AG04450 (cell line): ENCODE measurements at regions not wholly inside any gene's neighbourhood (a gene's known extent, or its start where the extent isn't known, plus 50 kb on each side); places are given as distances from the start of the nearest gene placed in this dataset.

ENCODE experiments used
- CTCF ChIA-PET: fragments of 300-600, 350-600 bp; formaldehyde crosslinking; extraction: SDS; loops from one replicate; lab custom pipeline; 2022; ENCODE audit warnings: antibody characterized with exemption, inconsistent platforms; lab: Charles Lee
- POLR2A ChIA-PET: fragments of 350-600 bp; formaldehyde crosslinking; extraction: SDS; loops from one replicate; lab custom pipeline; 2021; ENCODE audit warnings: antibody characterized with exemption, inconsistent platforms; lab: Yijun Ruan, JAX
- DNase-seq: peaks from one replicate; pipeline ENCODE4 v3.0.0-alpha.2; 2011; ENCODE audit warnings: low read depth, low spot score
- H3K27ac ChIP-seq: one replicate; pipeline ENCODE4 v1.5.1; 2012; ENCODE audit warnings: low read depth, low read length, control low read depth
- H3K27me3 ChIP-seq: one replicate; pipeline ENCODE4 v1.6.0; 2012; ENCODE audit warnings: low read length; ENCODE audit not compliant: control insufficient read depth, insufficient read depth
- H3K4me3 ChIP-seq: 2 replicates; pipeline ENCODE4 v1.5.1; 2011; ENCODE audit warnings: mild to moderate bottlenecking, low read depth, low read length, control low read depth
- H3K9me3 ChIP-seq: 2 replicates; pipeline ENCODE4 v1.5.1; 2012; ENCODE audit warnings: low read length; ENCODE audit not compliant: control insufficient read depth, insufficient read depth
- TF ChIP-seq, protein P1 (sequence below): IDR thresholded peaks from 2 replicates; pipeline ENCODE4 v1.5.1; 2011; ENCODE audit warnings: low read depth, low read length, control low read depth, inconsistent platforms

DNA sequence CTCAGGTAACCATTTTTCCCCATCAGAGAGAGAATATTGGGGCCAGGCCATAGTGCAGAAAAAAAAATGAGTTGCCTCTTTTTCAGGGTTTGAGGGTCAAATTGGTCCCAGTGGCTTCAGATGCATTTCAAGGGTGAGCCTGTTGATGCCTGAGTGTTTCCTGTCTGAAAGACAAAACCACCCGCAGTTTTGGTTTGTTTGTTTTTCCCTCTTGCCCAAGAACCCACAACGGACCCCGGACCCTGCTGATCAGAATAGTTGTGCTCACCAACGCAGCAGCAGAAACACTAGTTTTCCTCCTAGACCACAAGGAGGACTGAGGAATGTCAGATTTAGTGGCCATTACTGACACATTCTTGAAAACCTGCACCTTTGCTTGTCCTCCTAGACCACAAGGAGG is 1433.1 kb downstream of the PLA2G4A start:
- DNase-seq = no peak
- Histone ChIP-seq H3K9me3 (no peaks in the 10 kb centered on the region), H3K27ac (no peak overlapping the region), H3K27me3 (no peaks in the 10 kb centered on the region), H3K4me3 (no peak overlapping the region)
- POLR2A ChIA-PET = no interaction called here
- TF ChIP-seq, protein P1, sequence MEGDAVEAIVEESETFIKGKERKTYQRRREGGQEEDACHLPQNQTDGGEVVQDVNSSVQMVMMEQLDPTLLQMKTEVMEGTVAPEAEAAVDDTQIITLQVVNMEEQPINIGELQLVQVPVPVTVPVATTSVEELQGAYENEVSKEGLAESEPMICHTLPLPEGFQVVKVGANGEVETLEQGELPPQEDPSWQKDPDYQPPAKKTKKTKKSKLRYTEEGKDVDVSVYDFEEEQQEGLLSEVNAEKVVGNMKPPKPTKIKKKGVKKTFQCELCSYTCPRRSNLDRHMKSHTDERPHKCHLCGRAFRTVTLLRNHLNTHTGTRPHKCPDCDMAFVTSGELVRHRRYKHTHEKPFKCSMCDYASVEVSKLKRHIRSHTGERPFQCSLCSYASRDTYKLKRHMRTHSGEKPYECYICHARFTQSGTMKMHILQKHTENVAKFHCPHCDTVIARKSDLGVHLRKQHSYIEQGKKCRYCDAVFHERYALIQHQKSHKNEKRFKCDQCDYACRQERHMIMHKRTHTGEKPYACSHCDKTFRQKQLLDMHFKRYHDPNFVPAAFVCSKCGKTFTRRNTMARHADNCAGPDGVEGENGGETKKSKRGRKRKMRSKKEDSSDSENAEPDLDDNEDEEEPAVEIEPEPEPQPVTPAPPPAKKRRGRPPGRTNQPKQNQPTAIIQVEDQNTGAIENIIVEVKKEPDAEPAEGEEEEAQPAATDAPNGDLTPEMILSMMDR = no peak
- CTCF ChIA-PET = no interaction called here

DNA sequence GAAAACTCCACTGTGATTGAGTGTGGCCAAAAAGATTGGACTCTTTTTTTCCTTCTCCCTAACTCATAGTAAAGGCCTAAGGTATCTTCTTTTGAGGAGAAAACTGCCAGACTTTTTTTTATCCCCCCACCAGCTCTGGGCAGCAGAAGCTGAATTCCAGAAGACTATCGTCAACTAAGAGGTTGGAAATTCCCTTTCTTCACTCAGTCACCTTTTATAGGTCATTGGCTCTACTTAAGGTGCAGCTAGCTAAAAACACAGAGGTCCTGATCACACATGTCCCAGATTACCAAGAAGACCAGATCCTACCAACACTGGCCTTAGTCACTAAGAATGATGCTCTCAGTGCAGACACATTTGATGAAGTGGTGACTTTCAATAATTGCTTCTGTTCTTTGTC is 1441.2 kb downstream of the PLA2G4A start:
- H3K4me3 ChIP-seq = no peak overlapping the region
- ChIA-PET CTCF (no interaction called here), POLR2A (no interaction called here)
- DNase-seq = no peak
- no peaks in the 10 kb centered on the region for H3K27me3 ChIP-seq
- TF ChIP-seq, protein P1 = no peak
- no peaks in the 10 kb centered on the region for H3K9me3 ChIP-seq
- no peak overlapping the region for H3K27ac ChIP-seq

DNA sequence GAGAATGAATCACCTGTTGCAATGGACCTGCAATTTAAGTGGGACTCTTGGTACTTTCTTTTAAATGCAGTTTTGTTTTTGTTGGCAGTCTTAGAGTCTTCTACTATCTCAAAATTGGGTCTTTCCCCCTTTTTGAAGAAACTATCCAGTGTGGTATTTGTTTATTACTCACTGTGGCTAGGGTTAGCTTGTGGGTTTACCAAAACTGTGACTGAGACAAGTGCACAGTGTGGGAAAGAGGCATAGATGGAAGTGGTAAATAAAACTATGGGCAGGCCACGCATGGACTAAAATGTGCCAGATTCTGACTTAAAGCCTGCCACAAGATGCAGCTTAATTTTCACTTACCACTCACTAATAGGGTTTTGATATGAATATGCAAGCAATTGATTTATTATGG is 1441.7 kb downstream of the PLA2G4A start:
- DNase-seq = no peak
- no peaks in the 10 kb centered on the region for H3K9me3 ChIP-seq
- TF ChIP-seq, protein P1 = no peak
- ChIA-PET POLR2A (no interaction called here), CTCF (no interaction called here)
- H3K27me3 ChIP-seq = no peaks in the 10 kb centered on the region
- H3K4me3 ChIP-seq = no peak overlapping the region
- no peak overlapping the region for H3K27ac ChIP-seq

DNA sequence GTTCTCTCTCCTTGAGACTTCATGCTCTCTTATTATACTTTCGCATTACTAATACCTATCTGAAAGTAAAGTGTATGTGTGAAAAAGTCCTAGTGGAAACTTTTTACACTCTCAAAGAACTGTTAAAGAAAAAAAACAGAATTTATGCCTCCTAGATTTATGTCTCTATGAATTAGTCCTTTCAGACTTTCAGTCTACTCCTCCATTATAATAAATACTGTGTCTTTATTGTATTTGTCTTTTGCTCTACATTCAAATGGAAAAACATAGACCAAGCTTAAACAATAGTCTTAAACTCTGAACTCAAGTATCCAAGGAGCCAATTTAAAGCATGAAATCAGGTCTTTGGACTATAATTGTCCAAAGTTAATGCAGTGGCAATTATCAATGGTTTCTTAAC is 1449.0 kb downstream of the PLA2G4A start:
- TF ChIP-seq, protein P1 = no peak
- no peaks in the 10 kb centered on the region for H3K9me3 ChIP-seq
- DNase-seq = no peak
- no peak overlapping the region for H3K4me3 ChIP-seq
- ChIA-PET CTCF (no interaction called here), POLR2A (no interaction called here)
- H3K27me3 ChIP-seq = no peaks in the 10 kb centered on the region
- H3K27ac ChIP-seq = no peak overlapping the region

DNA sequence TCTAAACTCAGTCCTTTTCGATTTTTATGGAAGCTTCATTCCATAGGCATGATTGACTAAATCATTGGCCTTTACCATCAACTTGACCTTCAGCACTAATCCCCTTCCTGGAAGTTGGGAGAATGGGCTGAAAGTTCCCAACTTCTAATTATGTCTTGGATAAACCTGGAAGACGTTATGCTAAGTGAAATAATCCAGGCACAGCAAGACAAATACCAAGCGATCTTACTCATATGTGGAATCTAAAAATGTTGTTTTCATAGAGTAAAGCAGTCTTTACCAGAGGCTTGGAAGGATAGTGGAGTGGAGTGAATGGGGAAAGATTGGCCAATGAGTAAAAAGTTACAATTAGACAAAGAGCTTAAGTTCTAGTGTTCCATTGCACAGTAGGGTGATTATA is 1453.2 kb downstream of the PLA2G4A start:
- Histone ChIP-seq H3K9me3 (no peaks in the 10 kb centered on the region), H3K27me3 (no peaks in the 10 kb centered on the region), H3K27ac (no peak overlapping the region), H3K4me3 (no peak overlapping the region)
- ChIA-PET CTCF (no interaction called here), POLR2A (no interaction called here)
- TF ChIP-seq, protein P1 = no peak
- DNase-seq = no peak
